MM.1S (cell line): ENCODE measurements at regions not wholly inside any gene's neighbourhood (a gene's known extent, or its start where the extent isn't known, plus 50 kb on each side); places are given as distances from the start of the nearest gene placed in this dataset.
"Not testable (repeated sequence)": the region's sequence is repeated elsewhere in the genome, so short reads cannot be mapped to it uniquely, and the experiment has no call there.

Source experiments
- CTCF ChIP-seq: fragments of 300-600 bp; sonication (generic); IDR thresholded peaks from 2 replicates; pipeline ENCODE4 v1.5.1; 2016; ENCODE audit warnings: antibody characterized with exemption, low read length, mixed read lengths
- EZH2 ChIP-seq: fragments of 300-600 bp; sonication (generic); optimal IDR thresholded peaks from 2 replicates; pipeline ENCODE3; 2017; ENCODE audit warnings: low read depth, mild to moderate bottlenecking, antibody characterized with exemption, low read length, mixed read lengths

- TF ChIP-seq EZH2, CTCF: not testable (repeated sequence)
Measured at GRCh38 chrX:3896755-3897154, 183.3 kb upstream of the PRKX start.
